Choroid plexus epithelial cell (primary cell): ENCODE measurements at regions not wholly inside any gene's neighbourhood (a gene's known extent, or its start where the extent isn't known, plus 50 kb on each side); places are given as distances from the start of the nearest gene placed in this dataset.
A peak's percentile ranks its signal among the peaks of the same experiment; 100 is the strongest.

Experiments
- DNase-seq: peaks from one replicate; pipeline ENCODE4 v3.0.0-alpha.2; 2010; ENCODE audit warnings: low read depth
- H3K4me3 ChIP-seq: 2 replicates; pipeline ENCODE4 v1.5.1; 2011; ENCODE audit warnings: low read depth, mild to moderate bottlenecking, control low read depth, low read length, moderate library complexity
- TF ChIP-seq, protein P1 (sequence below): conservative IDR thresholded peaks from 2 replicates; pipeline ENCODE4 v1.5.1; 2011; ENCODE audit warnings: low read depth, mild to moderate bottlenecking, control low read depth, inconsistent platforms, low read length, moderate library complexity

DNA sequence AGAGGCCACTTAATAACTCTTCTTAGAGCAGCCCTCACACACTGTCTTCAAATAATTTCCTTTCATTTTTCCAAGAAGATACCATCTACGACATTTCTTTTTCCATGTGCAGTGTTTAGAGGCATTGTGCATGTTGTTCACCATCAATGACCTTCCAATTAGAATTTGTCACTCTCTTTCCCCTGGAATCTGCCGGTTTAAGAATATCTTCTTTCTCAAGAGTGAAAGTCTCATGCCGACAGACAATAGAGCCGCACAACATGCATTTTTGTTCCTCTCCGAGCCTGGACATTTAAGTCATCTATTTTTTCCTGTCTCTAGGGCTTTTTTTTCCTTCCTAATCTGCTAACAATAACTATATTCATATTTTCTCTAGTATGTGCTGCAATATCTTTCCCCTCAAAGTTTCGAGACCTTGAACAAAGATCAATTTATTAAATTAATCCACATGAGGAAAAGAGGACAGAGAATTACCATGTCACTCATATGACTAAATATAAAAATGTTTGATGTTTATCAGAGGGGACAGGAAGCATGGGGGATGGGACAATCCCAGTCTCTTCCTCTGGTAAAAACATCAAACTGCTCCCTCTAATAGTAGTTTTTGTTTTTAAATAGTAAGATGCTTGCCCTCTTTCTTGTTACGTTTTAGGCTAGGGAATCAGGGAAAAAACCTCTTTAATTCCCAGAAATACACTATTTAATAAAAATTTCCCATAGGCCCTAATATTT lies 893.4 kb downstream of the C6orf118 start:
- peak overlapping the region; percentile 47 for H3K4me3 ChIP-seq
- peak; percentile 20 for DNase-seq
- TF ChIP-seq, protein P1, sequence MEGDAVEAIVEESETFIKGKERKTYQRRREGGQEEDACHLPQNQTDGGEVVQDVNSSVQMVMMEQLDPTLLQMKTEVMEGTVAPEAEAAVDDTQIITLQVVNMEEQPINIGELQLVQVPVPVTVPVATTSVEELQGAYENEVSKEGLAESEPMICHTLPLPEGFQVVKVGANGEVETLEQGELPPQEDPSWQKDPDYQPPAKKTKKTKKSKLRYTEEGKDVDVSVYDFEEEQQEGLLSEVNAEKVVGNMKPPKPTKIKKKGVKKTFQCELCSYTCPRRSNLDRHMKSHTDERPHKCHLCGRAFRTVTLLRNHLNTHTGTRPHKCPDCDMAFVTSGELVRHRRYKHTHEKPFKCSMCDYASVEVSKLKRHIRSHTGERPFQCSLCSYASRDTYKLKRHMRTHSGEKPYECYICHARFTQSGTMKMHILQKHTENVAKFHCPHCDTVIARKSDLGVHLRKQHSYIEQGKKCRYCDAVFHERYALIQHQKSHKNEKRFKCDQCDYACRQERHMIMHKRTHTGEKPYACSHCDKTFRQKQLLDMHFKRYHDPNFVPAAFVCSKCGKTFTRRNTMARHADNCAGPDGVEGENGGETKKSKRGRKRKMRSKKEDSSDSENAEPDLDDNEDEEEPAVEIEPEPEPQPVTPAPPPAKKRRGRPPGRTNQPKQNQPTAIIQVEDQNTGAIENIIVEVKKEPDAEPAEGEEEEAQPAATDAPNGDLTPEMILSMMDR, result no peak

DNA sequence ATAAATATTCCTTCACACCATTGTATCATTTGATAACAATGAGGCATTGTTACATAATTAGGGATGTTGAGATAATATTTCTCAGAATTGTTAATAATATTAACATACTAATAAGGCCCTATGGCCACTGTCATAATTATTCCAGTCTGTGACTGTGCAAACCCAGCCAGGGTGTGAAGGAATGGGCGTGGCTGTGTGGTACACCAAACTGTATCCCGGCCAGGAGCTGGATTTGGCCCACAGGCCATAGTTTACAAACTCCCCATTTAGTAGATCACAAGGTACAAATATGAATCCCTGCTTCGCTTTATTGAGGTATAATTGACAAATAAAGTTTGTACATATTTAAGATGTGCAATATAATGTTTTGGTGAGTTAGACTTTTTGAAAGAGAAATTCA lies 894.7 kb downstream of the C6orf118 start:
- TF ChIP-seq, protein P1, result no peak
- H3K4me3 ChIP-seq, result no peak overlapping the region
- no peak for DNase-seq

DNA sequence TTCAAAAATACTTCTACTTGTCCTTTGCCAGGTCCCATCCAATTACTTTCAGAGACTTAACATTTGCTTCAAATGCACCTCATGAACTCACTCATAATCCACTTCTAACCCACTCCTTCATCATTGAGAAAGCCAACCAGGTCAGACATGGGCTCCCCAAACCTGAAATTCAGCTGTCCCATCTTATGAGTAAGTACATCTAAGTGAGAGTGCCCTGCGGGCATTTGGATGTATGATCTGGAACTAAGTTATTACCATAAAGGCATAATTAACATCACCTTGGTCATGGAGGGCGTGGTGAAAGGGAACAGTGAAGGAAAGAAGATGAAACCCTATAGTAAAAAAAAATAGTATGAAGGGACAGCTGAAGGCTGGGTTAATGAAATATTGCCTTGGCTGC lies 896.8 kb downstream of the C6orf118 start:
- TF ChIP-seq, protein P1, result no peak
- no peak for DNase-seq
- H3K4me3 ChIP-seq, result no peak overlapping the region

DNA sequence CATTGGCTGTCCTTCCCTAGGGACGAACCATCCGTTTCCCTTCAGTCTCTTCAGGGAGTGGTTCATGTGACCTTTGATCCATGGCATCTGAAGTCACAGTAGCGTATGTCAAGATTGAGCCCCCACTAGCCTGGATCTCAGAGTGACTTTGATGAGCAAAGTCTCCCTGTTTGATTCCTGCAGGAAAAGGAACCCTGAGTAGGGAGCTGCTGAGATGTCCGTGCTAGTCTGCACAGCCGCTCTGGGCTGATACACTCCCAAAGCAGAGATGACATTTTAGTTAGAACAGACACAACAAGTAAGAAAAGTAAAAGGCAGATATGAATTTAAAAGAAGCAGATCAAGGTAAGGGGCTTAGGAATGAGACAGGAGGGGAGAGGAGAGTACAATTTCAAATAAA lies 899.4 kb downstream of the C6orf118 start:
- TF ChIP-seq, protein P1, result no peak
- H3K4me3 ChIP-seq, result no peak overlapping the region
- no peak for DNase-seq

DNA sequence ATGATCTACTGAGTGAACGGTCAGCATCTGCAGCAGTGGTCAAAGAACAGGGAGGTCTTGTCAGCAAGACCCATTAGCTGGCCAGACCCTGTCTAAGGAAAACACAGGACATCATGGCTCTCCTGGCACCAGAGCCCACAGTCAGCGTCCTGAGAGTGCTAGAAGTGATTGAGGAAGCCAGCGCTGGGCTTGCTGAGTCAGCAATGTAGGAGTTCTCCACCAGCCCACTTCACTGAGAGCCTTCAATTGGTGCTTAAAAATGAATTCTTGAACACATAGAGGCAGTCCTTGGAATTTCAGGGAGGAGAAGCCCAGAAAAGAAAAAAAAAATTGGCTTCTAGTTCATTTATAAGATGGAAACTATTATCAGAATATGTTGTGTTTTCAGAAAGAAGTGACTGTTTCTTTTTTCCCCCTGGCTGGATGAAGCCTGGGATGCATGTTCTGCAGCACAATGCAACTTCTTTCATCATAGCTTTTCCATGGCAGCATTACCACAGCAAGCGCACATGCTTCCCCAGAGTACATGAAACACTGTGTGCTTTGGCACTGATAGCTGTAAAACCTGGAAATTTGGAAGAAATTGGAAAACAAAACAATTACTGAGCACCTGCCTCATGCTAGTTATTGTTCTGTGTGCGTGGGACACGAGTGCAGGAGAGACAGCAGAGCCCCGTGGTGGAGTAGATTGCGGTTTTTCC lies 899.9 kb downstream of the C6orf118 start:
- TF ChIP-seq, protein P1, result no peak
- DNase-seq, result no peak
- no peak overlapping the region for H3K4me3 ChIP-seq

DNA sequence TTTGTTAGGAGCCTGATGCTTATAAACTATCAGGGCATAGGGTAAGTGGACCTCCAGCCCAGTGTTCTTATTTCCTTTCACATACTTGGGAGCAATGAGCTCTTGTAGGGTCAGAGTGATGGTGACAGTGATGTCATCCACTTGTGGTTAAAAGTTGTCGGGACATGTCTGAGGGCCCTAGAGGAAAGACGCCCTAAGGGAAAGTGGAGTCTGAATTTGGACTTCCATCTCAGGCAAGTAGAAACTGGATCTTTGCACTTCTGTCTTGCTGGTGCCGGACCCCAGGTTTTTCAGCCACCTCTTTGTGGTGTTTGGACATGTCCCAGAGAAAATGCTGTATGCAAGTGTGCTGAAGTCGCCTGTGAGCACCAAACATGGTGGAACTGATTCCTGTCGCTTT lies 900.5 kb downstream of the C6orf118 start:
- TF ChIP-seq, protein P1, result no peak
- no peak for DNase-seq
- H3K4me3 ChIP-seq, result no peak overlapping the region
